Stimulated activated CD4-positive, alpha-beta T cell treated with anti-CD3 and anti-CD28 coated beads, Interleukin-4, amount 100 ng/mL, for 48 hours (primary cell): ENCODE measurements at regions not wholly inside any gene's neighbourhood (a gene's known extent, or its start where the extent isn't known, plus 50 kb on each side); places are given as distances from the start of the nearest gene placed in this dataset.

Source experiments
- DNase-seq, 2 donors: peaks; one replicate each; pipeline ENCODE4 v3.0.0-alpha.2; 2020; ENCODE audit warnings: low read depth in 2 of 2

DNA sequence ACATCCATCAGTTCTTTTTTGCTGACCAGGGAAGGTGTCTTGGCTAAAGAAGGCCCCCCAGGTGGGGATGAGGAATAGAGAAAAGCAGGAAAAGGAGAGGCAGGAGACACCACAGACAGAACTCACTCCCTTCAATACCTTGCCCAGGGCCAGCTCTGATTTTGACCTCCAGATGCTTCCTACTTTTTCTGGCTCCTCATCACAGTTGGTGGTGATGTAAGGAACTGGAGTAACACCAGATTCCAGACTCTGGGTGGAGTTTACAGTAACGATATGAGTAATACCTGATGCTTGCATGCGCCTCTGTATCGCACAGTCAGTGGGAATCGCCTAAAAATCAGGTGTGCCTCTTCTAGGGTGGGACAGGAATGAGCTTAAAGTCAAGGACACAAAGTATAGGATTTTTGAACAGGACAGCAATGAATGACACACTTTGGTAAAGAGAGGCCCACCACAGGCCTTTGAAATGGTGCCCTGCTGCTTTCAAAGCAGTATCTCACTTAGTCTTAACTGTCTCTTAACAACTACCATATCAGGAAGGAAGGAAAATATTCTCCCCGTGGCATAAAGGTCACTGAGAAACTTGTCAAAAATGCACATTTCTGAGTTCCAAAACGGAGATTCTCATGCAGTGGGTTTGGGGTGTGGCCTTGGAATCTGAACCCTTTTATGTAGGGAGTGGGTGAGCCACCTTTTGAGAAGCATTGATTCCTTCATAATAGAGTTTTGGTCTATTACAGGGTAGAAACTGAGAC lies 140.8 kb downstream of the SNX19 start:
- no peak for DNase-seq

DNA sequence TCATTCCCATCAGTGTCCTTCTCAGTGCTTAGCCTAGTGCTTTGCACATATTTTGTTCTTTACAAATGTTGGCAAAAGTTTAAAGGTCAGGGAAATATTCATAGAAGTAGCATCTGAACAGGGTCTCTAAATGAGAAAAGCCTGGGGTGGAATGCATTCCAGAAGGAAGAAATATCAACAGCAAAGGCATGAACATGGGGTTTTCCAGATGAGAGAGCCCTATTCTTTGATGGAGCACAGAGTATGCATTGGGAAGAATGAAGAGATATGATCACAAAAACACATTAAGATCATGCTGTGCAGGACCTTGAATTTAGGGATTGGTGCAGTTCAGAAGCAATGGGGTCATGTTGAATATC lies 140.2 kb downstream of the SNX19 start:
- no peak for DNase-seq

DNA sequence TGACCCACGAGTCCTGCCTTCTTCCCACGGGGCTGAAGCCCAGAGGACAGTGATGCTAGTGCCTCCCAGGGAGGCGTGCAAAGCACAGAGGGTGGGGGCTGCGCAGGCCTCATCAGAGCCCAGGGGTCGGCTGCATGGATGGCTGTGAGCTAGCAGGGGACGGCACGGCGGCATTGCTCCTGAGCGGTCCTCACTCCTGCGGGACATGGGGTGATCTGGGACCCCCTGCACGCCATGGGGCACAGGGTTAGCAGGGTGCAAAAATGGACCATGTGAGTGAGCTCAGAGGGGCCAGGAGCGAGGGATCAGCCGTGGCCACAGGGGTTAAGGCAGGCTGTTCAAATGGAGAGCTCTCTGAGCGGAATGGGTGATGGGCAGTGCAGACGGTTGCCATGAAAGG lies 138.3 kb downstream of the SNX19 start:
- DNase-seq = no peak

DNA sequence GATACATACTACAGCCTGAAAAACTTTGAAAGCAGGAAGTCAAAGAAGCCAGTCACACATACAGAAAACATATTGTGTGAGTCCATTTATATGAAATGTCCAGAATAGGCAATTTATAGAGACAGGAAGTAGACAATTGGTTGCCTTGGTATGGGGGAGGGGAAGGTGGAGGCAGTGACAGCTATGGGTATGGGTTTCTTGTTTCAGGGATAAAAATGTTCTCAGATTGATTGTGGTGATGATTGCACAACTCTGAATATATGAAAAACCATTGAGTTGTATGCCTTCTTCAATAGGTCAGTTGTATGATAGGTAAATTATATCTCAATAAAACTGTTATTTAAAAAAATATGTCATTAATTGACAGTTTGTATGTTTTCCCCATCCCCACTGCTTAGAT lies 137.6 kb downstream of the SNX19 start:
- no peak for DNase-seq

DNA sequence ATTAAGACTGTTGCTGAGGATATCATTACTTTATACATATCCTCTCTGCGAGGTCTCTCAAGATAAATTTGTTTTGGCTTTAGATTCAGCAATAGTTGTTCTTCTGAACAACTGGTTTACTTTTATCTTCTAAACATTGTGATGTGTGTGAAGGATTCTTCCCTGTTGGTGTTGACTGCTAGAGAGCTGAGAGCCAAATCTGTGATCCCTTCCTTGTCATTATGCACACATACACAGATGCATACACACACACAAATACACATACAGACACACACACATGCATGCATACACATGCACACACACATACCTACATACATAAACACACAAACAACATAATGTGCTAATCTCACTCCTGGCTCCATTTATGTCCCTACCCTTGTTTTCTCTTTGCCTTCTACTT lies 137.0 kb downstream of the SNX19 start:
- no peak for DNase-seq

DNA sequence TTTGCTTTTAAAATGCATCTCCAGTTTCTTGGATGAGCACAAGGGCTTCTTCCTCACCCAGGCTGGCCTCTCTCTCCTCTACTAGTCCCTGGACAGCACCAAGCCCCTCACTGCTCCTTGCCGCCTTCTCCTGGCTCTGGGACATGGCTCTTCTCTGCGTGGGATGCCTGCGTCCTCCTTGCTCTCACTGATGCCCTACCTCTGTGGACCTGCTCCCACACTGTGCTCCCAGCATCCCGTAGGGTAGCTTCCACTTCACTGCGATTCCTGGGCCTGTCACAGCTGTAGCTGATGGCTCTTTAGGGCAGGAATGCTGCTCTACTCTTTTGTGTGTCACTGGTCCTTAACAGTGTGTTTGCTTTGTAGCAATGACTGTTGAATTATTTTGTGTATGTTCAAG lies 136.3 kb downstream of the SNX19 start:
- no peak for DNase-seq

DNA sequence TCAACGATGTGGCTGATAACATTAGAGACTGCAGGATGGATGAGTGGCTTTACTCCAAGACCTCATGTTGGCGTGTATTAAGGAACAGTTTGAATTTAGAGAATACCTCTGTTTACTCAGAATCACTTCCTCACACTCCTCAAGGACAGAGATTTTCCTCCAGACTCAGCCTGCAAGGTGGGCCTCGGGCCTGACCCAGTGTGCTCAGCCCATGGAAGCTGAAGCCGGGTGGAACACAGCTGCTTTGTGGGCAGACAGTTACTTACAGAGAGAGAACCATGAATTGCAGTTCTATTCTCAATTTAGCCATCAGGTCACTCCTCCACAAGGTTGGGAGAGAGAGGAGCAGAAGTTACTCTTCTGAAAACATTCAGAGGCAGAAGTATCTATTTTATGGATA lies 135.8 kb downstream of the SNX19 start:
- no peak for DNase-seq

DNA sequence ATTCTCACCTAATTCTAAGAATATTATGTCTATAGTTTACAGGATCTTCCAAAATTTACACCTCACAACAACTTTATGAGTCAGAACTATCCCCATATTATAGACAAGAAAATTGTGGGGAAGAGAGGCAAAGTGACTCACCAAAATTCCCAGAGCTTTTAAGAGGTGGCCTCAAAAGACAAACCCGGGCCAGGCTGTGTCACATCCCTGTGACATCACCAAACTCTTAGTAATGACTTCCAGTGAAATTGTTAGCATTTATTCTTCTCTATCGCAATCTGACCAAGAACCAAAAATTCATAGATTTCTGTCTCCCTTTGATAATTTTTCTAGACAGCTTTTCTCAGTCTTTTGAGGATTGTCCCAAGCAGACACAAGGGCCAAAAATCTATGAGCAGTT lies 134.3 kb downstream of the SNX19 start:
- no peak for DNase-seq

DNA sequence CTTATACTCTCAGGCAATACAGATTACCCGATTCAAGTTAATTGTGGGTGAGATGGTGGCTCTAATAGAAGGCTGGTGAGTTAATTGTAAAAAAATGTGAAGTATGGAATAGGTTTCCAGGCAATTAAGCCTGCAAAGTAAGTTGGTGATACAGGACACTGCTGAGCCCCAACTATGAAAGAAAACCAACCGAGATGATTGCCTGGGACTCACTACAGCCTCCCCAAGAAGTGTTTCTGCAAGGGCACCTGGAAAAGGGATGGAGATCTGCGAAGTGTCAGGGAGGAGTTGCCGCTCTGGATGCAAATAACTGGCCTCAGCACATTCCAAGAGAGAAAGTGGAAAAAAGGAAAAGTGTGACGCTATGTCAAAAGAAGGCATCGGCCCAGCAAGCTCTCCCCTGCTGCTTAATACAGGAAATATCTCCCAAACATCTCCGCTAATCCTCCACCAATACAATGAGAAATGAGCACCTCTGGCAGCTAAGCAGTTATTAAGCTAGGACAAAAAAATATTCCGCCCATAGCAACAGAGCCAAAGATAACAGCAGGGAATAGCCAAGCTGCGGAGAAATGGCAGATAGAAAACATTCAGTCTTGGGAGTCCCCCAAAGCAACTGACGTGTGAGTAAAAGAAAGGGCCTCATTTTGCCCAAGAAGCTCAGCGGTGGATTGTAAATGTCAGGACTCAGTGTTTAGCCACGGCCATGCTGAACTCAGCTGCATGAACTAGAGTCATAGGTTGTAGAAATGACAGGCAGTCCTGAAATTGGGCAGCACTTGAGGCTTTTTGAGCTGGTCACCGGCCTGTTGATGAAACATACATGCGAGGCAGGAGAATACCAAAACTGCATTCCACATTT lies 133.7 kb downstream of the SNX19 start:
- DNase-seq = no peak

DNA sequence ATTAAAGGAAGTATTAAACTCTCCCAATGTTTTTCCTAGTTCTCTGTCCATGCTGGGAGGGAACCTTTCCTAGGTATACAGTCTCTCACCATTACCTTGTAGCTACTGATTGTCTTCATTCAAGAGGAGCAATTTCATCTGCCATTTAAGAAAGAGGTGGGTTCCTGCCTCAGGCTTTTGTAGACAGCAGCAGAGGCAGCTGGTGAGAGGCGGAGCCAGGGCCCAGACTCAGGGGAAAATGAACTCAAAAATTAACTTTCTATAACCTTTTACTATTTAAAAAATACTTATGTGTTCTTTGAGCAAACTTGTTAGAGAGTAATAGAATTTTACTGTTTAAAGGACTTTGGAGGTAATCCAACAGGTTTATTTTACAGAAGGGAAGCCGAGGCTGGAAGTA lies 133.0 kb downstream of the SNX19 start:
- DNase-seq = no peak

DNA sequence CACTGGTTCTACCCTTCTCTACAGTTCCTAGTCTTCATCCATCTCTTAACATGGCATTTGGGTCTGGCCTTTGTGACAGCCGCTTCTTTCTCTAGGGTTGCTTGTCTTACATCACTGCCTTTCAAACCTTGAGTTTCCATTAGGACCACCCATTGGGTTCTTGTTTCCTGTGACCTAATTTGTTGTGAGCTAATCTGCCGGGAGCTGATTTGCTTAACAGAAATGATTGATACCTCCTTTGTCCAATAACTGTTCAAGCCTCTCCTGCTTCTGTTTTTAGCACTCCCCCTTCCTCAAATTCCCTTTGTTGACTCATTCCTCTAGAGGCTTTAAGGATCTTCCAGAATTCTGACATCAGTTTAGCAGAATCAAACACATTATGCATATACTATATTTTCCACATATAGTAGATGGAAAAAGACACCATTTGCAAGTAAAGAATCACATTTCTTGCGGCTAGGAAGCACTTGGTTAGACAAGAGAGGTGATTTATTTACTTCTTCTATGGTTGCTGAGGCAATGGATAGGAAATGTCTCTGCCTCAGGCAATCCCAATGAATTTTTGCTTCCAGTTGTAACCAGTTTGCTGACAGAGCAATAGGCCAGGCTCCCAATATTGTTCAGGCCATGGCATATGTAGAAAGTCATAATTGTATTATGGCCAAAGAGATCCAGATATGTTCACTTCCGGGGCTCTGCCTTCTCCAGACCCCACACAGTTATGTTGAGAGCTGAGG lies 130.7 kb downstream of the SNX19 start:
- DNase-seq = no peak

DNA sequence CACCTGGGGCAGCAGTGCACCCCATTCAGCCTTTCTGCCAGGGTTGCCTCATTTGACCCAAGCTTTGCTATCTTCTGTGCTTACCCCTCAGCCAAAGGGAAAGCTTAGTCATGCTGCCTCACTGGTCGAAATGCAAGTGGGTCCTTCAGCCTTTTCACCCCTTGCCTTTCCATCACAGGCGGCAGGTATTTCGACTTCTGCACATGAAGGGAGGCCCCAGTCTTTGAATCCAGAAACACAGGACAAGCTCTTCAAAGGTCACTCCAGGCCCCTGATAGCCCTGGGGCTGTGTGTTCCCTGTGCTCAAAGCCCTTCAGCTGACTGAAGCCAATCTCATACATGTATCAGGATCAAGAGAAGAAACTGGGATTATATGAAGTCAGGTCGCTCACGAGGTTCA lies 129.7 kb downstream of the SNX19 start:
- no peak for DNase-seq

DNA sequence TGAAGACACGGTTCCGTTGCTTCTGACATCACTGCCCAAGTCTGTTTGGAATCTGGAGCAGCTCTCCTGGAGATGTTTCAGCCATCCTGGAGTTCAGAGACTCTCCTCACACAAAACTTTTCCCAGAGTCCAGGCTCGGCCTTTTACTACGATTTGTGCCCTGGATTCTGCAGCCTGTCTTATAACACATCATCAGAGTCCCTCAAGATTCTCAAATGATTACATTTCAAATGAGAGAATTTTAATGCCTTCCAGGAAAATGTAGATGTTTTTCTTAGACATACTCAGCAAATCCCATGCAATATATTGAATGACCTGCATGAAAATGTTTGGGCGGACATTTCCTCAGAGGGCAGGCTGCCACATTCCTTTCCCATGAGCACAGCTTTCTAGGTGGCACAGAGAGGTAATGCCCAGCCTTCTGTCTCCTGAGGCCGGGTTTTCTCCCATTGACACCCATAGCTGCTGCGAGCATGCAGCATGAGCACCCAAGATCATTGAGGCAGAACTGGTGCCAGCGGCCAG lies 129.1 kb downstream of the SNX19 start:
- no peak for DNase-seq

DNA sequence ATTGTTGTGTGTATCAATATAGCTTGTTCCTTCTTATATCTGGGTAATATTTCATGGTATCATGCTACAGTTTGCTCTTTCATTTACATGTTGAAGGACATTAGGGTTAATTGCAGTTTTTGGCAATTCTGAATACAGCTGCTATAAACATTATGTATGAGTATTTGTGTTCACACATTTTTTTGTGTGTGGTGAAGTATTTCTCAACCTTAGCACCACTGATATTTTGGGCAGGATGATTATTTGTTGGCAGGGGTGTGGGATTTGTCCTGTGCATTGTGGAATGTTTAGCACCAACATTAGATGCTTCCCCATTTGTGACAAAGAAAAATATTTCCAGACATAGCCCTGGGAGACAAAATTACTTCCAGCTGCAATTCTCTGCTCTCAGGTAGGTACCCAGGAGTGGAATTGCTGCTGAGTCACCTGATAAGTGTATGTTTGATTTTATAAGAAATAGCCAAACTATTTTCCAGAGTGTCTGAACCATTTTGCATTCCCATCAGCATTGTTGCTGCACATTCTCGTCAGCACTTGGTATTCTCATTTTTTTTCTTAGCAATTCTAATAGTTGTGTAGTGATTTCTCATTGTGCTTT lies 128.2 kb downstream of the SNX19 start:
- DNase-seq = no peak

DNA sequence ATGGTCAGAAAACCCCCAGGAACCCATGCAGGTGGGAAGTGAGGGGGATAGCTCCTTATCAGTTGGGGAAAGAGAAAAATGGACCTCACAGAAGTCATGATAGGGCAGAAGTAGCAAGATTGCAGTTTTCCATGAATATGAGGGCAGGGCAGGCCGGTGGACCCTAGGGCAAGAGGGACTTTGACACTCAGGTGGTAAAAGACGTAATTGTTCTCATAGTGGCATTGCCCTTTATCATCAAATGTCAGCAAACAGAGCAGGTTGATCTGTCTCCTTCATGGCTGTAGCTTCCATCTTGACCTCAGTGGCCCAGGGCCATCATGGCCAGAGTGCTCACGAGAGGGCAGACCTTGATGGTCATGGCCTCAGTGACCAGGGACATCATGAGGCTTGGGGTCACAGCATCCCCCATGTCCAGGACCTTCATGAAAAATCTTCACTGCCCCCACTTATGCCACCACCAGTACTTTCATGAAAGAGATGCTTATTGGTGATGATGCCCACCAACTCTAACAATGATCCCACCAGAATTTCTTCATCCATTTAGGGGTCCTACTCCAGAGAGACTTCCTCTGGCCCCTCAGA lies 127.1 kb downstream of the SNX19 start:
- DNase-seq = no peak

DNA sequence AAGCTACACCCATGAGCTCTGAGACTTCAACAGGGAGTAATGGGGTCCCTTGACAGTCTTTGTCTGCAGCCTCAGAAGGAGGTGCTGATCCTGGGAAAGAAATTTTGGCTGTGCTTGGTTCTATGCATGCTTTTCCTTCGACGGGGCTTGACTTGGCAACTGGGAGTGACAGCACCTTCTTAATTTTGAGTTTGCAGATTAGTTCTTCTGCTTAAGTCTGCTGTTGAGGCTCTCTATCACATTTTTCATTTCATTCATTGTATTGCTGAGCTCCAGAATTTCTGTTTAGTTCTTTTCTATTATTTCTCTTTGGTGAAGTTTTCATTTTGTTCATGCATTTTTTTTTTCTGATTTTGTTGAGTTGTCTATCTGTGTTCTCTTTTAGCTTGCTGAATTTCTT lies 125.6 kb downstream of the SNX19 start:
- DNase-seq = no peak

DNA sequence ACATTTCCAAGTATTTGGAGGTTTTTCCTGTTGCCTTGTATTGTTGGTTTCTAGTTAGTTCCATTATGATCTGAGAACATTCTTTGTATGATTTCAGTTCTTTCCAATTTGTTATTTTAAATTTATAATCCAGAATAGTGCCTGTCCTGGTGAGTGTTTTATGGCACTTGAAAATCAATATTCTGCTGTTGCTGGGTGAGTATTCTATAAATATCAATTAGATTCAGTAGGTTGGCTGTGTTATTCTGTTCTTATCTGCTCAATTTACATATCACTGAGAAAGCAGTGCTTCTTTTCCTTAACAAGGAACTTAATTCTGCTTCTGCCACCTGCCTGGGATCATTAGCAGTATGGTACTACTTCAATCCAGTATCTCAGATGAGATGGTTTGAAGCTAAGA lies 123.5 kb downstream of the SNX19 start:
- no peak for DNase-seq

DNA sequence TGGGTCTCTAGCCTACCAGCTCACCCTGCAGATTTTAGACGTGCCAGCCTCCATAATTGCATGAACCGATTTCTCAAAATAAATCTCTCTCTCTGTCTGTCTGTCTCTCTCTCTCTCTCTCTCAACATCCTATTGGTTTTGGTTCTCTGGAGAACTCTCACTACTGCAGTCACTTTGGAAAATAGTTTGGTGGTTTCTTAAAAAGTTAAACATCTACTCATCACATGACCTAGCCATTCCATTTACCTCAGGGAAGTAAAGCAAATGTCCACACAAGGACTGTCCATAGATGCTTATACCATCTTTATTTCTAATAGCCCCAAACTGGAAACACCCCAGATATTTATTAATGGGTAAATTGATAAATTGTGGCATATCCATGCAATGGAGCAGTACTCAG lies 119.5 kb downstream of the SNX19 start:
- DNase-seq = no peak

DNA sequence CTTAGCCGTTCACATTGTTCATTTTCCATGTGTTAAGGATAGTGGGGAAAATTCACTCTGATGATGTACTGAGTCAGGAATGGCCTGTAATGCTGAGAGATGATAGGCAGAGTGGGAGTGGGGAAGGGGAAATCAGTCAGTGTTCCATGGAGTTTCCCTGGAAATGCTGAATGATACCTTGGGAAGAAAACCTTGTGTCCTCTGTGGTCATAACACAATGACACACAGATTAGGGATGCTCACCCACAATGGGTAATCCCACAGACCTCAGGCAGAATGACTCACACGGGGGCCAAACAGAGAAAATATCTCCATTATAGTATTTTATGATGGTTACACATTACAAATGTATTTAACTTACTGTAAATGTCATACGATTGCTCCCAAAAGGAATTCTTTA lies 118.0 kb downstream of the SNX19 start:
- no peak for DNase-seq

DNA sequence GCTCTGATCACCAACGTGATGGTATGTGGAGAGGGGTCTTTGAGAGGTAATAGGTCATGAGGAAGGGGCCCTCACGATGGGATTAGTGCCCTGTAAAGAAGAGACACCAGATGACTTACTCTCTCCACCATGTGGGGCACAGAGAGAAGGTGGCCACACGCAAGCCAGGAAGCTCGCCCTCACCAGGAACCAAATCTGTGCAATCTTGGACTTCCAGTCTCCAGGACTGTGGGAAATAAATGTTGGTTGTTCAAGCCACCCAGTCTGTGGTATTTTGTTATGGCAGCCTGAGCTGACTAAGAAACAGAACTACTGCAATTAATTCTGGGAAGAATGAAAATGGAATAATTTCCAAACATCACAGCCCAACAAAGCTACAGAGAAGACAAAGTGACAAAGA lies 117.5 kb downstream of the SNX19 start:
- DNase-seq = no peak

DNA sequence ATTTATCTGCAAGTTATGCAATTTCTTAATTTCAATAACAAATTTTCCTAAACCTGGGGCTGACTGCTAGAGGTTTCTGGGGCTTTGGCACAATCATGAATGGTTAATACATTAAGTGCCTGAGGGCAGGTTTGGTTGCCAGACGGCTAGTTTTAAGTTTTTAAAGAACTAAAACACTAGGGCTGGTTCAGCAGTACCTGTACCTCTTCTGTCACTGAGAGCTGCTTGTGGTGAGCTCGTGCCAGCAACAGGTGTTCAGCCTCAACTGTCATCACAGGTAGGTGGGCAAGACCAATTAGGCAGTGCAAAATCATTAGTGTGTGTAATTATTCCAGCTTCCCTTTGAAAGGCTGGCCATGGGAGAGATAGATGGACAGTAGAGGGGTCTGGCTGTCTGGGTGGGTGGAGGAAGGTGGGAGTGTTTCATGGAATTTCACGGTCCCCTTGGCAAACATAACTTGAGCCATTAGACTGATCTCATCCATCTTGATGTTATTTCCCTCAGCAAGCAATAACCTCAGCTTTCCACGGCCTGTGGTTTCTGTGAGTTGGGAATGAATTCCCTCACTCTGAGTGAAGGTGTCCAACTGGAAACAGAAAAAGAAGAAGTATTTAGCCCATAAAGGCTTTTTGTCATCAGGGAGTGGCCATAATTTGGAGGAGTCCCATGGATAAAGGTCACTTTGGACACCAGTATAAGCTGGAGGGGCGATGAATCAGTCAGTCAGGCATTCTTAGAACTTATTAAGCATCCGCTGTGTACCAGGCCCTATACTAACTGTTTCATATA lies 114.8 kb downstream of the SNX19 start:
- DNase-seq = no peak
